ENCODE measurements at regions not wholly inside any gene's neighbourhood (a gene's known extent, or its start where the extent isn't known, plus 50 kb on each side); places are given as distances from the start of the nearest gene placed in this dataset.

GRCh38 chr20:6612606-6612923, 154.9 kb upstream of the BMP2 start:
- no peak for DNase-seq (ENCODE audit: low read depth)
- no peak for TF ChIP-seq CTCF (IDR thresholded peaks at IDR 0.05; ENCODE audit: insufficient read depth, low read depth, low read length, missing control alignments)
- H3K4me3 ChIP-seq (ENCODE audit: low read depth, low read length) = no peak overlapping the region

- no peak for DNase-seq (ENCODE audit: low read depth)
- TF ChIP-seq CTCF (IDR thresholded peaks at IDR 0.05; ENCODE audit: insufficient read depth, low read depth, low read length, missing control alignments) = no peak
- no peak overlapping the region for H3K4me3 ChIP-seq (ENCODE audit: low read depth, low read length)
Measured at GRCh38 chr20:6611911-6612605, 155.4 kb upstream of the BMP2 start.

- H3K4me3 ChIP-seq (ENCODE audit: low read depth, low read length) = no peak overlapping the region
- no peak for TF ChIP-seq CTCF (IDR thresholded peaks at IDR 0.05; ENCODE audit: insufficient read depth, low read depth, low read length, missing control alignments)
- DNase-seq (ENCODE audit: low read depth) = no peak
Measured at GRCh38 chr20:6606651-6607050, 160.8 kb upstream of the BMP2 start.

GRCh38 chr20:6605055-6605935, 162.2 kb upstream of the BMP2 start:
- no peak for TF ChIP-seq CTCF (IDR thresholded peaks at IDR 0.05; ENCODE audit: insufficient read depth, low read depth, low read length, missing control alignments)
- no peak for DNase-seq (ENCODE audit: low read depth)
- H3K4me3 ChIP-seq (ENCODE audit: low read depth, low read length) = no peak overlapping the region

- no peak for TF ChIP-seq CTCF (IDR thresholded peaks at IDR 0.05; ENCODE audit: insufficient read depth, low read depth, low read length, missing control alignments)
- no peak for DNase-seq (ENCODE audit: low read depth)
- no peak overlapping the region for H3K4me3 ChIP-seq (ENCODE audit: low read depth, low read length)
Measured at GRCh38 chr20:6604179-6604578, 163.3 kb upstream of the BMP2 start.

GRCh38 chr20:6599876-6600735, 167.4 kb upstream of the BMP2 start:
- DNase-seq (ENCODE audit: low read depth) = no peak
- TF ChIP-seq CTCF (IDR thresholded peaks at IDR 0.05; ENCODE audit: insufficient read depth, low read depth, low read length, missing control alignments) = no peak
- H3K4me3 ChIP-seq (ENCODE audit: low read depth, low read length) = no peak overlapping the region

Measured in GM12865 (cell line).